GM19023 (cell line): ENCODE measurements at regions not wholly inside any gene's neighbourhood (a gene's known extent, or its start where the extent isn't known, plus 50 kb on each side); places are given as distances from the start of the nearest gene placed in this dataset.

Experiments
- ATAC-seq: cut with Tn5 transposase; IDR thresholded peaks from one replicate; pipeline ENCODE4 v1.9.1; 2021; ENCODE audit warnings: mild to moderate bottlenecking, moderate library complexity; ENCODE audit not compliant: unreplicated experiment

GRCh38 chr17:31593806-31594205 is 202.3 kb downstream of the RAB11FIP4 start:
- ATAC-seq: no peak

DNA sequence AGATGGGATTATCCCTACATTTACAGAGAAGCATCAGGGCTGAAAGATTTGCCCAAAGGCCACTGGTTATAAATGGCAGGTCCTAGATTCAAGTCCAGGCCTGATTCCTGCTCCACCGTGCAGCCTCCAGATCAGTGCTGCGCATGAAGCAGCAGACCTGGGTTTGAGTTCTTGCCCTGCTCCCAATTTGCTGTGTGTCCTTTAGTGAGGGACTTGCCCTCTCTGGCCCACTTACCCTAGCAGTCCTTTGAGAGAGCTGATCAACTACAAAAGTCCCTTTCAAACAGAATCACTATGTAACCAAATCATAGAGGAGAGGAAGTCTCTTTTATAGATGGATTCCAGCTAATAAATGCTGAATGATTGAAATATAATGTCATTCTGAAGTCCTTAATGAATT is 200.4 kb downstream of the RAB11FIP4 start:
- no peak for ATAC-seq

GRCh38 chr17:31588512-31588911 is 197.0 kb downstream of the RAB11FIP4 start:
- no peak for ATAC-seq

DNA sequence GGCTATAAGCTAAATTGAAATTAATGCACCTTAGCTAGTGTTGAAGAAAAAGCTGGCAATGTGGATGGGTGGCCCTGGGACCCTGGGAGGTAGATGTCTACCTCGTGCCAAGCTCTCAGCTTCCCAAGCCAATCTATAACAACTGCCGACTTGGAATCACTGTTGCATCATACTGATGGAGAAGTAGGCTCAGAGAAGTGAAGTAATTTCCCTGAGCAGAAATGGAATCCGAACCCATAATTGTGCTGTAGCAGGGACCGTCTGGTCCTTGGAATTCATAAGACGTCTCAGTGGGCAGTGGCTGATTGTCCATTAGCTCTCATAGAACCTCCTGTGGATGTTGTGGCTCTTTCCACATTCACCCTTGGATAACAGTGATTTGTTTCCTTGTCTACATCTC is 196.6 kb downstream of the RAB11FIP4 start:
- no peak for ATAC-seq
